ENCODE measurements at regions not wholly inside any gene's neighbourhood (a gene's known extent, or its start where the extent isn't known, plus 50 kb on each side); places are given as distances from the start of the nearest gene placed in this dataset.
A peak's percentile ranks its signal among the peaks of the same experiment; 100 is the strongest.
"Not testable (repeated sequence)": the region's sequence is repeated elsewhere in the genome, so short reads cannot be mapped to it uniquely, and the experiment has no call there.

- no peak for DNase-seq (ENCODE audit: low read depth)
Observed at GRCh38 chr2:221924576-221924975, 352.5 kb upstream of the EPHA4 start.

- peak; percentile 16 for DNase-seq (ENCODE audit: low read depth)
Observed at GRCh38 chr2:221915926-221916325, 343.8 kb upstream of the EPHA4 start.

- DNase-seq (ENCODE audit: low read depth): peak; percentile 33
Observed at GRCh38 chr2:221914334-221914880, 342.3 kb upstream of the EPHA4 start.

- DNase-seq (ENCODE audit: low read depth): no peak
Observed at GRCh38 chr2:221911890-221912289, 339.8 kb upstream of the EPHA4 start.

GRCh38 chr2:221911321-221911720 lies 339.2 kb upstream of the EPHA4 start:
- DNase-seq (ENCODE audit: low read depth): peak; percentile 20

- no peak for DNase-seq (ENCODE audit: low read depth)
Observed at GRCh38 chr2:221908518-221908917, 336.4 kb upstream of the EPHA4 start.

- DNase-seq (ENCODE audit: low read depth): no peak
Observed at GRCh38 chr2:221897718-221898117, 325.6 kb upstream of the EPHA4 start.

GRCh38 chr2:221896505-221897151 lies 324.5 kb upstream of the EPHA4 start:
- DNase-seq (ENCODE audit: low read depth): peak; percentile 77

- no peak for DNase-seq (ENCODE audit: low read depth)
Observed at GRCh38 chr2:221895366-221896121, 323.4 kb upstream of the EPHA4 start.

GRCh38 chr2:221893501-221893900 lies 321.4 kb upstream of the EPHA4 start:
- DNase-seq (ENCODE audit: low read depth): no peak

- DNase-seq (ENCODE audit: low read depth): not testable (repeated sequence)
Observed at GRCh38 chr2:221892006-221892405, 319.9 kb upstream of the EPHA4 start.

GRCh38 chr2:221883976-221884375 lies 311.9 kb upstream of the EPHA4 start:
- DNase-seq (ENCODE audit: low read depth): no peak

- no peak for DNase-seq (ENCODE audit: low read depth)
Observed at GRCh38 chr2:221876016-221876415, 303.9 kb upstream of the EPHA4 start.

- DNase-seq (ENCODE audit: low read depth): no peak
Observed at GRCh38 chr2:221874444-221874843, 302.3 kb upstream of the EPHA4 start.

- no peak for DNase-seq (ENCODE audit: low read depth)
Observed at GRCh38 chr2:221857719-221858118, 285.6 kb upstream of the EPHA4 start.

GRCh38 chr2:221853297-221853696 lies 281.2 kb upstream of the EPHA4 start:
- no peak for DNase-seq (ENCODE audit: low read depth)

- no peak for DNase-seq (ENCODE audit: low read depth)
Observed at GRCh38 chr2:221851531-221852045, 279.5 kb upstream of the EPHA4 start.

GRCh38 chr2:221850076-221850475 lies 278.0 kb upstream of the EPHA4 start:
- DNase-seq (ENCODE audit: low read depth): no peak

- DNase-seq (ENCODE audit: low read depth): no peak
Observed at GRCh38 chr2:221848286-221848685, 276.2 kb upstream of the EPHA4 start.

- DNase-seq (ENCODE audit: low read depth): no peak
Observed at GRCh38 chr2:221845021-221845365, 272.9 kb upstream of the EPHA4 start.

- DNase-seq (ENCODE audit: low read depth): peak; percentile 12
Observed at GRCh38 chr2:221844212-221845020, 272.3 kb upstream of the EPHA4 start.

GRCh38 chr2:221836095-221836494 lies 264.0 kb upstream of the EPHA4 start:
- DNase-seq (ENCODE audit: low read depth): no peak
